ENCODE measurements at regions not wholly inside any gene's neighbourhood (a gene's known extent, or its start where the extent isn't known, plus 50 kb on each side); places are given as distances from the start of the nearest gene placed in this dataset.

DNA sequence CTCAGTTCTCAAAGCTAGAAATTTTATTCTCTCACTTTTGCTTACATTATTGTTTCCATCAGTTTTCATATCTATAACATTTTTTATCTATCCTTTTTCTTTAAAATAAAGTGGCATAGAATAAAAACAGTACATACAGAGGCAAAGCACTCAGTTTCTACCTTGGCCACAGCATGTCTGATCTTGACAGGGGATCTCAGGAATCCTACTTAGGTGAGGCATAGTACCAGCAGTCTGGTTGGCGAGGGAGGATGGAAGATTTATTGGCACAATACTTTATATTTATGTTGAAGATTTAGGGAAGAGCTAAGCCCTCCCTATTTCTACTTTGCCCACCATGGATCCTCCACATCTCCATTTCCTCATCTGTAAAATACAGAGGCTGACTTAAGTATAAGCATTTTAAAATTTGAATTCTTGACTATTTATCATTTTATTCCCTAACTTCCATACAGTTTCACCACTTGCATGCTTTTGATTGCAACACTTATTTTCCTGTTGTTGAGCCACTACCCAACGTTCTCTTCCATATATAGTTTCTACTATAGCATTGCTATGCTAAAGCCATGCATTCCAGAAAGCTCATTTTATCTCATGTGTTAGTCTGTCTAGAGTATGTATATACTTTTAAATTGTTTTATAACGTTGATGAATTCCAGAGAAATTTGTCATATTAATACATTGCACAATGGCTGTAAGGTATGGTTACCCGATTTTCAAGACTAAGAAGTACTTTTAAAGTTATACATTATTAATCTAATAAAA lies 506.7 kb downstream of the KCTD12 start (continued):
- TF ChIP-seq TAF7 (optimal IDR thresholded peaks at IDR 0.05; ENCODE audit: borderline replicate concordance, low read depth, low read length) (no peak), TCF12 (IDR thresholded peaks at IDR 0.05; ENCODE audit: low read depth, low read length) (no peak), KDM4A (IDR thresholded peaks at IDR 0.05; ENCODE audit: low read depth, low read length, severe bottlenecking) (no peak), EZH2 (IDR thresholded peaks at IDR 0.05; ENCODE audit: low read depth, low read length, severe bottlenecking) (no peak), ZNF274 (IDR thresholded peaks at IDR 0.05; ENCODE audit: borderline replicate concordance, extremely low read depth, low read length) (no peak), GTF2F1 (IDR thresholded peaks at IDR 0.05; ENCODE audit: borderline replicate concordance, low read depth, low read length) (no peak), NRF1 (IDR thresholded peaks at IDR 0.05; ENCODE audit: low read depth, low read length) (no peak)

Data from H1 (cell line).